Adipocyte (in vitro differentiated cells): ENCODE measurements at regions not wholly inside any gene's neighbourhood (a gene's known extent, or its start where the extent isn't known, plus 50 kb on each side); places are given as distances from the start of the nearest gene placed in this dataset.
"Not testable (repeated sequence)": the region's sequence is repeated elsewhere in the genome, so short reads cannot be mapped to it uniquely, and the experiment has no call there.

ENCODE experiments used
- DNase-seq: peaks from one replicate; pipeline ENCODE4 v3.0.0-alpha.2; 2015; ENCODE audit warnings: low read depth
- H3K27me3 ChIP-seq: replicated peaks from 2 replicates; pipeline ENCODE4 v1.7.0; 2013; ENCODE audit warnings: mild to moderate bottlenecking, low read length, moderate library complexity; ENCODE audit not compliant: control insufficient read depth, insufficient read depth
- H3K36me3 ChIP-seq: 2 replicates; pipeline ENCODE4 v1.7.0; 2013; ENCODE audit warnings: low read length, mild to moderate bottlenecking, moderate library complexity; ENCODE audit not compliant: control insufficient read depth, insufficient read depth, severe bottlenecking
- H3K4me1 ChIP-seq: 2 replicates; pipeline ENCODE4 v1.7.0; 2013; ENCODE audit warnings: mild to moderate bottlenecking, low read length, moderate library complexity; ENCODE audit not compliant: control insufficient read depth, insufficient read depth
- H3K4me3 ChIP-seq: 2 replicates; pipeline ENCODE4 v1.7.0; 2013; ENCODE audit warnings: mild to moderate bottlenecking, low read length, moderate library complexity
- H3K9ac ChIP-seq: 2 replicates; pipeline ENCODE4 v1.7.0; 2013; ENCODE audit warnings: mild to moderate bottlenecking, low read length, moderate library complexity
- H3K9me3 ChIP-seq: 2 replicates; pipeline ENCODE4 v1.7.0; 2013; ENCODE audit warnings: mild to moderate bottlenecking, low read length, moderate library complexity; ENCODE audit not compliant: control insufficient read depth

GRCh38 chr11:69221086-69221485 lies 65.4 kb downstream of the SMIM38 start:
- Histone ChIP-seq H3K4me3 (no peak overlapping the region), H3K9ac (no peak overlapping the region), H3K36me3 (no peaks in the 10 kb centered on the region), H3K4me1 (peaks cover 2% of the 10 kb centered on the region), H3K9me3 (peaks cover 3% of the 10 kb centered on the region), H3K27me3 (peaks cover 31% of the 10 kb centered on the region)
- DNase-seq = no peak

DNA sequence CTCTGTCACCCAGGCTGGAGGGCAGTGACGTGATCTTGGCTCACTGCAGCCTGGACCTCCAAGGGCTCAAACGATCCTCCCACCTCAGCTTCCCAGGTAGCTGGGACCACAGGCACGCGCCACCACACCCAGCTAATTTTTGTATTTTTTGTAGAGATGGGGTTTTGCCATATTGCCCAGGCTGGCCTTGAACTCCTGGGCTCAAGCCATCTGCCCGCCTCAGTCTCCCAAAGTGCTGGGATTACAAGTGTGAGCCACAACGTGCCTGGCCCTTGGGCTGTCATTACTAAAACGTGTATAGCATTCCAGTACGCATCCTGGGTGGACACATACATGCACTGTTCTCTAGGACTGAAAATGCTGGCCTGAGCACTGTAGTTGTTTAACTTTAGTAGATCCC lies 65.9 kb downstream of the SMIM38 start:
- not testable (repeated sequence) for H3K9ac ChIP-seq, H3K36me3 ChIP-seq, DNase-seq, H3K4me1 ChIP-seq, H3K4me3 ChIP-seq, H3K9me3 ChIP-seq
- H3K27me3 ChIP-seq = peaks cover 36% of the 10 kb centered on the region

GRCh38 chr11:69227271-69227670 lies 66.7 kb upstream of the MYEOV start:
- Histone ChIP-seq H3K36me3 (no peaks in the 10 kb centered on the region), H3K9ac (no peak overlapping the region), H3K9me3 (peaks cover 25% of the 10 kb centered on the region), H3K4me1 (no peaks in the 10 kb centered on the region), H3K4me3 (no peak overlapping the region), H3K27me3 (peaks cover 43% of the 10 kb centered on the region)
- no peak for DNase-seq

DNA sequence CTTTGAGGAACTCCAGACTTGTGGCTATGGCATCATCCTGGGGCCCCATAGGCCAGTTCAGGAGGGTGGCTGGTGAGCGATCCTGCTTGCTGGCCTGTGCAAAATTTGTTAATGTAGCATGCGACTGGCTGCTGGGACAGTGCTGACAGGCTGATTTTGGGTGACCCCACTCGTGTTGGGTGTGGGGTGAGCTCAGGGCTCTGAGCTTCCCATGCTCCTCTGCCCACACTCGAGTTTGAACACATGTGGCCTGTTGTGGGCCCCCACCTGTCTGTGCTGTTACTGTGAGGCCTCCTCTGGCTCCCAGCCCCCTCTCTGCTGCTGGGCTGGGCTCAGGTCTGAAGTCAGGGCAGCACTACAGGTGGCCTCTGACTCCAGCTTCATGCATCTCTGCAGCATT lies 64.4 kb upstream of the MYEOV start:
- peaks cover 44% of the 10 kb centered on the region for H3K27me3 ChIP-seq
- H3K4me3 ChIP-seq = no peak overlapping the region
- H3K9me3 ChIP-seq = peaks cover 25% of the 10 kb centered on the region
- no peak overlapping the region for H3K9ac ChIP-seq
- H3K4me1 ChIP-seq = no peaks in the 10 kb centered on the region
- no peaks in the 10 kb centered on the region for H3K36me3 ChIP-seq
- no peak for DNase-seq

GRCh38 chr11:69230856-69231425 lies 63.0 kb upstream of the MYEOV start:
- Histone ChIP-seq H3K9me3 (peaks cover 22% of the 10 kb centered on the region), H3K36me3 (no peaks in the 10 kb centered on the region), H3K9ac (no peak overlapping the region), H3K4me3 (no peak overlapping the region), H3K4me1 (no peaks in the 10 kb centered on the region), H3K27me3 (peaks cover 48% of the 10 kb centered on the region)
- DNase-seq = no peak

GRCh38 chr11:69231466-69232018 lies 62.4 kb upstream of the MYEOV start:
- Histone ChIP-seq H3K27me3 (peaks cover 43% of the 10 kb centered on the region), H3K9ac (no peak overlapping the region), H3K4me1 (no peaks in the 10 kb centered on the region), H3K9me3 (peaks cover 18% of the 10 kb centered on the region), H3K4me3 (no peak overlapping the region), H3K36me3 (no peaks in the 10 kb centered on the region)
- no peak for DNase-seq

DNA sequence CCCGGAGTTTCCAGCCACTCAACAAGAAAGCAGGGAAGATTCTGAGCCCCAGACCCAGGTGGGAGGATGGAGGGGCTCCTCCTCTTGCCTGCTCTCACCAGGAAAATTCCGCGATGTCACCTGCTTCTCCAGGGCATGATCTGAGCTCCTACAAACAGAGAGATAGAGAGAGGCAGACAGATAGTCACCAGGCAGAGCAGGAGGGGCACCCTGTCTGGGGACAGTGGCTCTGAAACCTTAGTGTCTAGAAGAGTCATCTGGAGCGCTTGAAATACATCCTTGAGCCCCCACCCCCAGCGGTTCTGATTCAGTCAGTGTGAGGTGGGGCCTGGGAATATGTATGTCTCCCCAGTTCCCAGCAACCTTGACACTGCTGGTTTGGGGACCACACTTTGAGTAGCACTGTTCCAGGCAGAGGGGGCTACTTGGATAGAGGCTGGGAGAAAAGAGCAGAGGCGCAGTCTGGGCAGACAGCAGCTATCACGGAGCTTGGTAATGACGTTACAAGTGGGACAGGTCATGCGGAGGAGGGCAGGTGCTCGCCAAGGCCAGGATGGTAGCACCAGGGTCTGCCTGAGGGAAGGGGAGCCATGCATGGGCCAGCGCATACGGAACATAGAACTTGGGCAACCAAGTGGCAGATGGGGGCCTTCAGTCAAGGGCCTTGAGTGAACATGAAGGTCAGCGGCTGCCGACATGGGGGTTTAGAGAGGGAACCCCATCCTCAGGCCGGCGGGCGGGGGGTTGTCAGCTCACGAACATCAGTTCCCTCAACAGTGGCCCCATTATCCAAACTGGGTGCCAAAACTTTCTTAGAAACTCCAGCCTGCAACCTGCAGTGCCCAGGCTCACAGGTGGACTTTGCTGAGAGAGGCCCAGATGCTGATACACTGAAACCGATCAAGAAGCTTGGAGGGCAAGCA lies 60.9 kb upstream of the MYEOV start:
- Histone ChIP-seq H3K36me3 (no peaks in the 10 kb centered on the region), H3K4me1 (no peaks in the 10 kb centered on the region), H3K27me3 (peaks cover 44% of the 10 kb centered on the region), H3K9me3 (peaks cover 7% of the 10 kb centered on the region), H3K9ac (no peak overlapping the region), H3K4me3 (no peak overlapping the region)
- DNase-seq = no peak

DNA sequence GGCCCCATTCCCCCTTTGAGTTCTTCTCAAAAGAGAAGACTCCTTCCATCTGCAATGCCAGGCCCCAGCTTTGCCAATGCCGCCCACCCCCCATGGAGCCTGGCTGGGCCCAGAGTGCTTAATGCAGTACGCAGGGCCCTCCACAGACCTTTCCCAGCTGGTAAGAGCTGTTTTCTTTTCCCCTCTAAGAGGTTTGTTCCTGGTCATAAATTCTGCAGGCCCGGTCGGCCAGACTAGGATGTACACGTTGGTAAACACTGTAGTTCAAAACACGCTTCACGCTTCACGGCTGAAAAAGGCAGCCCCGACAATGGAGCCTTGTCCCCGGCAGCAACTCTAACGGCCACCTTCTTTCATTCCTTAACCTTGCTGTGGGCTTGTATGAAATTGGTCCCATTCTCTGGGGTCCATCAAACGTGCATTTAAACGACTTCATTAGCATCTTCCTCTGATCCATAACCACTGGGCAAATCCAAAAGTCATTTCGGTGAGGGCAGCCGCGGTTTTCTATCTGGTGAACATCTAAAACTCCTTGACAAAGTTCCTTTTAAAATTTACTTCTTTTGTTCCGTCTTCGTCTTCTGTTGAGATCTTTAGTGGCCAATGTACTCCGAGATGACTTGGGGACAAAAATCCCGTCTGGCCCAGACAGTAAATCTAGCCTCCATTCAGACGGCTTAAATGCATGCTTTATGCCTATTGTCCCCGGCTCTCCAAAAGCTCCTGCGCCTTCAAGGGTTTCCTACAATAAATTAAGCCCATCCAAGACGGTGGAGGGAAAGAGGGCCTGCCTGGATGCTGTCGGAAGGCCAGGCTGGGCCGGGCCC lies 60.0 kb upstream of the MYEOV start:
- H3K9me3 ChIP-seq = peaks cover 6% of the 10 kb centered on the region
- DNase-seq = no peak
- H3K4me1 ChIP-seq = no peaks in the 10 kb centered on the region
- peaks cover 45% of the 10 kb centered on the region for H3K27me3 ChIP-seq
- H3K36me3 ChIP-seq = no peaks in the 10 kb centered on the region
- H3K4me3 ChIP-seq = no peak overlapping the region
- H3K9ac ChIP-seq = no peak overlapping the region

DNA sequence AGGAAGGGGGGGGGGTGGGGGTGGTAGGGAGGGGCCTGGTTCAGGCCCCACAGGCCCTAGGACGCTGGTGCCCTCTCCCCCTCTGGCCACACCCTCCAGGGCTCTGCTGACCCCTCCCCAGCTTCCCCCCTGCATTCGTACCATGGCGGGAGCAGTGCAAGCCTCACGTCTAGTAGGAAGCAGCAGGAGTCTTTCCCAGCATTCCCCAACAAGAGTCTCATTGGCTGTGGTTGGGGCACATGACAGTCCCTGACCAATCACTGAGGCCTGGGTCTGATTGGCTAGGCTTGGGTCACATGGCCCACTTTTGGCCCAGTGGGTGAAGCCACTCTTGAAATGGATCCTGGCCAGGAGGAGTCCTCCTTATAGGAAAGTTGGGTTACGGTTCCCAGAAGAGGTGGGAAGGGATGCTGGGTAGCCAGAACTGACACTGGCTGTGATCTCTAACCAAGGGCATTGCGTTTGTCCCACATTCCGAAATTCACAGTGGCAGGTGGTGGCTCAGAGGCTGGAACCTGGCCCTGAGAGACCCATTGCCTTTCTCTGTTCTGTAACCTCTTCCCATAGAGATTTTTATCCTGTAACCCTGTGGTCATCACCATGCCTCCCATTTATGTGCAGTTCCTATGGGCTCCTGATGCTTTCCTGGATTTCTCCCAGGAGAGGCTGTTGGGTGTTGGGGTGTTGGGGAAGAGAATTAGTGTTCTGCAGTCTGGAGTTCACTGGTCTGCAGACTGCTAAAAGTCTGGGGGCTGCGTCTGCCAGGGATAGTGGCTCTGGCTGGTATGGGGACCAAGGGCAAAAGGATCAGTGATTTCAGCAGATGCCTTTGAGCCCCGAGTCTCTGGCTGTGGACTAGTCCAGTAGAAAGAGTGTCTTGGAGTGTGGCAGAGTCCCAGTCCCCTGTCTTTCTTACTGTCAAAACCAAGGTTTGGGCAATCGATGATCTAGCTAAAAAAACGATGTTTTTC lies 58.9 kb upstream of the MYEOV start:
- Histone ChIP-seq H3K4me3 (no peak overlapping the region), H3K27me3 (peaks cover 38% of the 10 kb centered on the region), H3K9me3 (peaks cover 6% of the 10 kb centered on the region), H3K4me1 (no peaks in the 10 kb centered on the region), H3K9ac (no peak overlapping the region), H3K36me3 (no peaks in the 10 kb centered on the region)
- DNase-seq = no peak

GRCh38 chr11:69238573-69239351 lies 55.2 kb upstream of the MYEOV start:
- no peak for DNase-seq

More at GRCh38 chr11:69238573-69239351, 55.2 kb upstream of the MYEOV start:
- Histone ChIP-seq H3K27me3 (peaks cover 17% of the 10 kb centered on the region), H3K9me3 (peaks cover 6% of the 10 kb centered on the region), H3K9ac (no peak overlapping the region), H3K4me1 (no peaks in the 10 kb centered on the region), H3K4me3 (no peak overlapping the region), H3K36me3 (no peaks in the 10 kb centered on the region)
